ENCODE measurements at regions not wholly inside any gene's neighbourhood (a gene's known extent, or its start where the extent isn't known, plus 50 kb on each side); places are given as distances from the start of the nearest gene placed in this dataset.
"Not testable (repeated sequence)": the region's sequence is repeated elsewhere in the genome, so short reads cannot be mapped to it uniquely, and the experiment has no call there.

- no peak for TF ChIP-seq CTCF (IDR thresholded peaks at IDR 0.05; ENCODE audit: borderline replicate concordance, insufficient read depth, low read depth, low read length)
- no peak overlapping the region for H3K4me3 ChIP-seq (ENCODE audit: low read depth, low read length)
Measured at GRCh38 chrX:66751136-66751782, 112.4 kb upstream of the EDA2R start.

GRCh38 chrX:66744519-66744918 lies 105.6 kb upstream of the EDA2R start:
- not testable (repeated sequence) for H3K4me3 ChIP-seq (ENCODE audit: low read depth, low read length)

- no peak overlapping the region for H3K4me3 ChIP-seq (ENCODE audit: low read depth, low read length)
- TF ChIP-seq CTCF (IDR thresholded peaks at IDR 0.05; ENCODE audit: borderline replicate concordance, insufficient read depth, low read depth, low read length) = peak; percentile 23; the same call in 1 of the 2 replicates
Measured at GRCh38 chrX:66731398-66731797, 92.5 kb upstream of the EDA2R start.

- peak; percentile 74 for TF ChIP-seq CTCF (IDR thresholded peaks at IDR 0.05; ENCODE audit: borderline replicate concordance, insufficient read depth, low read depth, low read length)
- H3K4me3 ChIP-seq (ENCODE audit: low read depth, low read length) = peak overlapping the region; percentile 47
Measured at GRCh38 chrX:66728818-66729271, 90.0 kb upstream of the EDA2R start.

GRCh38 chrX:66717926-66718325 lies 79.0 kb upstream of the EDA2R start:
- no peak overlapping the region for H3K4me3 ChIP-seq (ENCODE audit: low read depth, low read length)
- TF ChIP-seq CTCF (IDR thresholded peaks at IDR 0.05; ENCODE audit: borderline replicate concordance, insufficient read depth, low read depth, low read length) = no peak

- TF ChIP-seq CTCF (IDR thresholded peaks at IDR 0.05; ENCODE audit: borderline replicate concordance, insufficient read depth, low read depth, low read length) = no peak
Measured at GRCh38 chrX:66698273-66699204, 59.7 kb upstream of the EDA2R start.

GRCh38 chrX:66692512-66692911 lies 53.6 kb upstream of the EDA2R start:
- H3K4me3 ChIP-seq (ENCODE audit: low read depth, low read length) = not testable (repeated sequence)

More at GRCh38 chrX:66698273-66699204, 59.7 kb upstream of the EDA2R start:
- H3K4me3 ChIP-seq (ENCODE audit: low read depth, low read length) = no peak overlapping the region
